Esophagus squamous epithelium (tissue), 5 donors: ENCODE measurements at regions not wholly inside any gene's neighbourhood (a gene's known extent, or its start where the extent isn't known, plus 50 kb on each side); places are given as distances from the start of the nearest gene placed in this dataset.

Experiments
- DNase-seq: peaks from one replicate; lab custom pipeline; 2025; lab: John Stamatoyannopoulos, UW
- H3K27ac ChIP-seq, 4 donors: fragments of 200-600 bp; sonication (generic); one replicate each; pipeline ENCODE4 v1.5.1; 2016 to 2019; ENCODE audit warnings: mild to moderate bottlenecking in 1 of 4
- H3K27me3 ChIP-seq, 4 donors: fragments of 200-600 bp; sonication (generic); 1 replicate in 3 of 4; 2 replicates in 1 of 4; pipeline versions ENCODE4 v1.5.1 to v1.6.0; 2017 to 2021; ENCODE audit warnings: antibody characterized with exemption in 1 of 4
- H3K36me3 ChIP-seq, 3 donors: fragments of 200-600 bp; sonication (generic); one replicate each; pipeline ENCODE4 v1.5.1; 2016 to 2019
- H3K4me1 ChIP-seq, 3 donors: fragments of 200-600 bp; sonication (generic); one replicate each; pipeline ENCODE4 v1.5.1; 2017 to 2019
- H3K4me3 ChIP-seq, 4 donors: fragments of 200-600 bp; sonication (generic); 1 replicate in 3 of 4; 2 replicates in 1 of 4; pipeline ENCODE4 v1.5.1; 2016 to 2019; ENCODE audit warnings: mild to moderate bottlenecking in 2 of 4, moderate library complexity in 1 of 4
- H3K9me3 ChIP-seq, 3 donors: fragments of 200-600 bp; sonication (generic); one replicate each; pipeline ENCODE4 v1.5.1; 2016 to 2019
- POLR2A ChIP-seq, 4 donors: fragments of 450-650 bp; IDR thresholded peaks; one replicate each; pipeline ENCODE4 v1.6.1; 2017; ENCODE audit warnings: antibody characterized with exemption in 4 of 4, mild to moderate bottlenecking in 4 of 4, moderate library complexity in 3 of 4
- WGBS, 2 donors: methylation state at CpG; one replicate each; pipeline ENCODE4 v1.1.5; 2018; 5-methylcytosine and 5-hydroxymethylcytosine counted together
- intact Hi-C: fragments of 100-400 bp; cut with DNase I; formaldehyde crosslinking; loops from one replicate; pipeline ENCODE4 v1.15.0; 2022
- TF ChIP-seq, protein P1 (sequence below), 6 experiments: fragments of 450-650 bp in 4 of 6; fragments of 200-600 bp in 2 of 6; sonication (generic) in 2 of 6; IDR thresholded peaks; one replicate each; pipeline ENCODE4 v1.5.1; 2016 to 2019; ENCODE audit warnings: antibody characterized with exemption in 6 of 6, mild to moderate bottlenecking in 4 of 6, moderate library complexity in 4 of 6
- donor health status: DM: yes; HTN: yes; CAD: no.

DNA sequence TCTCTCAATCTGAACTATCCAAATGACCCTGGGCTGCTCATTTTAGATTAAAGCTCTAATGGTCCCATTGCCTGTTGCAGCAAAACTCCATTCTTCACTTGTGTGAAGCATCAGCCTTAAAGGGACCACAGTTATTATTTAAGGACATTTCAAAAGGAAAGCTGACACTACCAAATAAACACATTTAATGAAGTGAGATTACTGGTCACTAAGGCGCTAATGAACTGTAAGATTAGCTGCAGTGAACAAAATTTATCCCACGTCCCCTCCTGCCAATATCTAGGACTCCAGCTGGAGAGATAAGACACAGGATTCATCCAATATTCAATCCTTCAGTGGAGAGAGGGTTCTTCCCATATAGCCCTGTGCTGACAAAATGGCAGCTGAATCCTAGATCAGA is 1029.2 kb upstream of the SEL1L start:
- Histone ChIP-seq H3K9me3 (no peaks in the 10 kb centered on the region), H3K36me3 (no peaks in the 10 kb centered on the region), H3K4me3 (no peak overlapping the region), H3K27ac (no peak overlapping the region), H3K27me3 (no peaks in the 10 kb centered on the region), H3K4me1 (peaks cover 0 to 27% (median 3%) of the 10 kb centered on the region in 3 donors)
- no peak for DNase-seq
- intact Hi-C loops = no loop called here
- TF ChIP-seq POLR2A (IDR thresholded peaks at IDR 0.05) = no peak
- TF ChIP-seq, protein P1, sequence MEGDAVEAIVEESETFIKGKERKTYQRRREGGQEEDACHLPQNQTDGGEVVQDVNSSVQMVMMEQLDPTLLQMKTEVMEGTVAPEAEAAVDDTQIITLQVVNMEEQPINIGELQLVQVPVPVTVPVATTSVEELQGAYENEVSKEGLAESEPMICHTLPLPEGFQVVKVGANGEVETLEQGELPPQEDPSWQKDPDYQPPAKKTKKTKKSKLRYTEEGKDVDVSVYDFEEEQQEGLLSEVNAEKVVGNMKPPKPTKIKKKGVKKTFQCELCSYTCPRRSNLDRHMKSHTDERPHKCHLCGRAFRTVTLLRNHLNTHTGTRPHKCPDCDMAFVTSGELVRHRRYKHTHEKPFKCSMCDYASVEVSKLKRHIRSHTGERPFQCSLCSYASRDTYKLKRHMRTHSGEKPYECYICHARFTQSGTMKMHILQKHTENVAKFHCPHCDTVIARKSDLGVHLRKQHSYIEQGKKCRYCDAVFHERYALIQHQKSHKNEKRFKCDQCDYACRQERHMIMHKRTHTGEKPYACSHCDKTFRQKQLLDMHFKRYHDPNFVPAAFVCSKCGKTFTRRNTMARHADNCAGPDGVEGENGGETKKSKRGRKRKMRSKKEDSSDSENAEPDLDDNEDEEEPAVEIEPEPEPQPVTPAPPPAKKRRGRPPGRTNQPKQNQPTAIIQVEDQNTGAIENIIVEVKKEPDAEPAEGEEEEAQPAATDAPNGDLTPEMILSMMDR (IDR thresholded peaks at IDR 0.05) = no peak
- WGBS, 2 donors = 68 to 76% methylated on average over 2 of the region's 2 CpGs

DNA sequence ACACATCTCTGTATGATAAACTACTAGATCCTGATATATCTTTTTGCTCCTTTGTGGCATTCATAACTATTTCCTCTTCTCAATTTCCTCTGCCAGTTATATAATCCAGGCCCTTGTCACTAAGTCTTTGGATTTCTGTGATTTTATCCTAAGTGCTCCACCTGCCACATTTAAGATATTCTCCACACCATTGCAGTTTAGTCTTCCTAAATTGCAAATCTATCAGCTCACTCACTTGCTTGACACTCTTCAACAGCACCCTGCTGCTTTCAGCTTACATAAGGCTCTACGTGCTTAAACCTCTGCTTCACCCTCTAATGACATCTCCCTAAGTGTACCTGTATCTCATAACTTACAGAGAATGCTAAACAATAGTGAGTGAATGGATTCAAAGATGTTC is 1032.2 kb upstream of the SEL1L start:
- WGBS, 2 donors = 64 to 67% methylated on average over 1 of the region's 1 CpG
- H3K27ac ChIP-seq = no peak overlapping the region
- TF ChIP-seq, protein P1 (IDR thresholded peaks at IDR 0.05) = no peak
- no peak for TF ChIP-seq POLR2A (IDR thresholded peaks at IDR 0.05)

DNA sequence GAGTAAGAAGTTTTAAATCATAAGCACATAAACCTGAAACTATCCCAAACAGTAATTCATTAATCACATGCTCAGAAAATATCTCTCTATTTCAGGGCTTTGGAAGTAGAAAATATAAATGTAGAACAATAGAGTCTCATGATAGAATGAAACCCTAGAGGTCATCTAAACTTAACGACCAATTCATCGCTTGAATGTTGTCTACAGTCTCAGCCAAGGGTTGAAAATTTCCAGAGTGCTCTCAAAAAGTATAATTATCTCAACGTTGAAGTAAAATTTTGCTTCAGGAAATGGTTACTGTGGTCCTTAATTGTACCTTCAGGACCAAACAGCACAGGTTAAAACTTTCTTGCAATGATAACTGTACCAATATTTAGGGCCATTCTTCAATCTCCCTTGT is 1053.6 kb upstream of the SEL1L start:
- Histone ChIP-seq H3K36me3 (no peaks in the 10 kb centered on the region), H3K4me3 (no peak overlapping the region), H3K27me3 (no peaks in the 10 kb centered on the region), H3K27ac (no peak overlapping the region), H3K4me1 (no peaks in the 10 kb centered on the region), H3K9me3 (no peaks in the 10 kb centered on the region)
- WGBS, 2 donors = 70 to 72% methylated on average over 3 of the region's 3 CpGs
- TF ChIP-seq, protein P1 (IDR thresholded peaks at IDR 0.05) = no peak
- no peak for TF ChIP-seq POLR2A (IDR thresholded peaks at IDR 0.05)
- DNase-seq = no peak
- intact Hi-C loops = no loop called here

More for the DNA sequence above, 1032.2 kb upstream of the SEL1L start:
- Histone ChIP-seq H3K27me3 (no peaks in the 10 kb centered on the region), H3K4me1 (peaks cover 0 to 31% (median 3%) of the 10 kb centered on the region in 3 donors), H3K4me3 (no peak overlapping the region), H3K36me3 (no peaks in the 10 kb centered on the region), H3K9me3 (no peaks in the 10 kb centered on the region)
- intact Hi-C loops = no loop called here
- DNase-seq = no peak

DNA sequence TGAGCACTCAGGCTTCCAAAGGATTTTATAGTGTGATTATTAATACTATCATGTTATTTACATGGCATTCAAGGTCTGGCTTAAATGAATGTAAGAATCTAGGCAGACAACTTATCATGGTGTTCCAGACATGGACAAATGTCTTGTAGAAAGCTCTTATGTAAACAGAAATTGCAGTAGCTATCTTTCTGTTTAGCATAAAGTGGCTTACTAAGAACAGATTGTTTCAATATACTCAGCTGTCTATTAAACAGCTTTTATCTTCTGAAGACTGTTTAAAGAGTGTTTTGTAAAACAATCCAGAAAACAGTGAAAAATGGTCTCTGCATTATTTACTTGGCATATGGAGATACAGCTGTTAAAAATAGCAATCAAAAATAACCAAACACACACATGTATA is 1061.8 kb upstream of the SEL1L start:
- intact Hi-C loops = no loop called here
- Histone ChIP-seq H3K27me3 (peaks cover 0 to 8% (median 0%) of the 10 kb centered on the region in 4 donors), H3K4me3 (no peak overlapping the region), H3K9me3 (no peaks in the 10 kb centered on the region), H3K27ac (no peak overlapping the region), H3K4me1 (no peaks in the 10 kb centered on the region), H3K36me3 (no peaks in the 10 kb centered on the region)
- TF ChIP-seq, protein P1 (IDR thresholded peaks at IDR 0.05) = no peak
- no peak for TF ChIP-seq POLR2A (IDR thresholded peaks at IDR 0.05)
- no peak for DNase-seq

DNA sequence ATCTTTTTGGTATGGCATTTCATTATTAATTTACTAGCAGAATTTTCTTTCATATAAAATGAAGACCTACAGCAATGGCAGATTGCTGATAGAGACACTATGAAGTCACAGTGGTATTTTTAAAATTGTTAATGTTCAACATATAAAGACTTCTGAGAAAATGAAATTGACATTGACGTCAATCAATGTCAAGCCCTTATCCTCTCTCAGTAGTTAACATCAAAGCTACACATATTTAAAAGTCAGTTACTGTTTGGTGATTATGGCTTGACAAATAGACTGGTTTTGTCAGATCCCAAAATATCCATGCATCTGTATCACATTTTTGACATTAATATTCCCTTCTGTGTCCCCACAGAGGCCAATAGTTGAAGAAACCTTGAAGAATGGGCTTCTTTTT is 1069.1 kb upstream of the SEL1L start:
- H3K4me1 ChIP-seq = no peaks in the 10 kb centered on the region
- 83 to 100% methylated on average over 1 of the region's 1 CpG for WGBS, 2 donors

More for the DNA sequence above, 1069.1 kb upstream of the SEL1L start:
- Histone ChIP-seq H3K4me3 (no peak overlapping the region), H3K36me3 (no peaks in the 10 kb centered on the region), H3K27me3 (peaks cover 0 to 5% (median 0%) of the 10 kb centered on the region in 4 donors), H3K27ac (no peak overlapping the region), H3K9me3 (no peaks in the 10 kb centered on the region)
- TF ChIP-seq POLR2A (IDR thresholded peaks at IDR 0.05) = no peak
- TF ChIP-seq, protein P1 (IDR thresholded peaks at IDR 0.05) = no peak
- intact Hi-C loops = no loop called here
- DNase-seq = no peak
